ENCODE measurements at regions not wholly inside any gene's neighbourhood (a gene's known extent, or its start where the extent isn't known, plus 50 kb on each side); places are given as distances from the start of the nearest gene placed in this dataset.

GRCh38 chr10:20454331-20454730 lies 442.8 kb downstream of the NEBL start:
- H3K9ac ChIP-seq (ENCODE audit: control insufficient read depth, extremely low read depth, insufficient read depth, low read length) = no peak overlapping the region
- no peak overlapping the region for H3K4me3 ChIP-seq (ENCODE audit: control insufficient read depth in 2 of 3, extremely low read depth in 1 of 3, insufficient read depth in 2 of 3, low read depth in 1 of 3, low read length in 3 of 3)
- FAIRE-seq (no peak), DNase-seq (ENCODE audit: low read depth, low spot score) (no peak)
- no peaks in the 10 kb centered on the region for H3K27me3 ChIP-seq (ENCODE audit: control insufficient read depth, extremely low read depth, insufficient read depth, low read length)
- H3K79me2 ChIP-seq (ENCODE audit: control insufficient read depth, insufficient read depth, low read length) = no peaks in the 10 kb centered on the region
- no peaks in the 10 kb centered on the region for H3K36me3 ChIP-seq (ENCODE audit: control insufficient read depth in 2 of 2, extremely low read depth in 1 of 2, insufficient read depth in 2 of 2, low read length in 2 of 2)
- no peaks in the 10 kb centered on the region for H3K4me1 ChIP-seq (ENCODE audit: control insufficient read depth, extremely low read depth, insufficient read depth, low read length)
- dilution Hi-C loops (cut with MboI; ENCODE audit: extremely low pct_ligation_motif_present, low sequenced_read_pairs) = no loop called here
- TF ChIP-seq EZH2 (IDR thresholded peaks at IDR 0.05; ENCODE audit: low read length) = no peak
- TF ChIP-seq CTCF (optimal IDR thresholded peaks at IDR 0.05 in 1 of 3, IDR thresholded peaks at IDR 0.05 in 1 of 3, conservative IDR thresholded peaks at IDR 0.05 in 1 of 3; ENCODE audit: extremely low read depth in 1 of 3, insufficient read depth in 2 of 3, low read length in 3 of 3) = no peak
- H3K27ac ChIP-seq (ENCODE audit: control insufficient read depth, insufficient read depth, low read length) = no peak overlapping the region
- no peak overlapping the region for H3K4me2 ChIP-seq (ENCODE audit: control insufficient read depth, extremely low read depth, insufficient read depth, low read depth, low read length)
- H3K9me1 ChIP-seq (ENCODE audit: control insufficient read depth, extremely low read depth, insufficient read depth, low read length) = no peaks in the 10 kb centered on the region
- no peaks in the 10 kb centered on the region for H4K20me1 ChIP-seq (ENCODE audit: control insufficient read depth, extremely low read depth, insufficient read depth, low read length)
- H2AFZ ChIP-seq (ENCODE audit: control insufficient read depth, low read length) = no peak overlapping the region
- no peaks in the 10 kb centered on the region for H3K9me3 ChIP-seq (ENCODE audit: control insufficient read depth, low read depth, low read length)

GRCh38 chr10:20446561-20447193 lies 450.4 kb downstream of the NEBL start:
- no peak overlapping the region for H3K4me3 ChIP-seq (ENCODE audit: control insufficient read depth in 2 of 3, extremely low read depth in 1 of 3, insufficient read depth in 2 of 3, low read depth in 1 of 3, low read length in 3 of 3)
- H3K9me1 ChIP-seq (ENCODE audit: control insufficient read depth, extremely low read depth, insufficient read depth, low read length) = no peaks in the 10 kb centered on the region
- H3K36me3 ChIP-seq (ENCODE audit: control insufficient read depth in 2 of 2, extremely low read depth in 1 of 2, insufficient read depth in 2 of 2, low read length in 2 of 2) = no peaks in the 10 kb centered on the region
- DNase-seq (ENCODE audit: low read depth, low spot score) (no peak), FAIRE-seq (no peak)
- no peaks in the 10 kb centered on the region for H3K9me3 ChIP-seq (ENCODE audit: control insufficient read depth, low read depth, low read length)
- no peaks in the 10 kb centered on the region for H4K20me1 ChIP-seq (ENCODE audit: control insufficient read depth, extremely low read depth, insufficient read depth, low read length)
- H3K9ac ChIP-seq (ENCODE audit: control insufficient read depth, extremely low read depth, insufficient read depth, low read length) = no peak overlapping the region
- H3K79me2 ChIP-seq (ENCODE audit: control insufficient read depth, insufficient read depth, low read length) = no peaks in the 10 kb centered on the region
- no peaks in the 10 kb centered on the region for H3K27me3 ChIP-seq (ENCODE audit: control insufficient read depth, extremely low read depth, insufficient read depth, low read length)
- dilution Hi-C loops (cut with MboI; ENCODE audit: extremely low pct_ligation_motif_present, low sequenced_read_pairs) = no loop called here
- no peak overlapping the region for H3K27ac ChIP-seq (ENCODE audit: control insufficient read depth, insufficient read depth, low read length)
- TF ChIP-seq EZH2 (IDR thresholded peaks at IDR 0.05; ENCODE audit: low read length) (no peak), CTCF (optimal IDR thresholded peaks at IDR 0.05 in 1 of 3, IDR thresholded peaks at IDR 0.05 in 1 of 3, conservative IDR thresholded peaks at IDR 0.05 in 1 of 3; ENCODE audit: extremely low read depth in 1 of 3, insufficient read depth in 2 of 3, low read length in 3 of 3) (no peak)
- H3K4me1 ChIP-seq (ENCODE audit: control insufficient read depth, extremely low read depth, insufficient read depth, low read length) = no peaks in the 10 kb centered on the region
- no peak overlapping the region for H2AFZ ChIP-seq (ENCODE audit: control insufficient read depth, low read length)
- no peak overlapping the region for H3K4me2 ChIP-seq (ENCODE audit: control insufficient read depth, extremely low read depth, insufficient read depth, low read depth, low read length)

All from keratinocyte (primary cell).